Kasumi-1 (cell line): ENCODE measurements at regions not wholly inside any gene's neighbourhood (a gene's known extent, or its start where the extent isn't known, plus 50 kb on each side); places are given as distances from the start of the nearest gene placed in this dataset.

Experiments used
- DNase-seq, 2 experiments: peaks; one replicate each; lab custom pipeline; 2025; lab: John Stamatoyannopoulos, UW

DNA sequence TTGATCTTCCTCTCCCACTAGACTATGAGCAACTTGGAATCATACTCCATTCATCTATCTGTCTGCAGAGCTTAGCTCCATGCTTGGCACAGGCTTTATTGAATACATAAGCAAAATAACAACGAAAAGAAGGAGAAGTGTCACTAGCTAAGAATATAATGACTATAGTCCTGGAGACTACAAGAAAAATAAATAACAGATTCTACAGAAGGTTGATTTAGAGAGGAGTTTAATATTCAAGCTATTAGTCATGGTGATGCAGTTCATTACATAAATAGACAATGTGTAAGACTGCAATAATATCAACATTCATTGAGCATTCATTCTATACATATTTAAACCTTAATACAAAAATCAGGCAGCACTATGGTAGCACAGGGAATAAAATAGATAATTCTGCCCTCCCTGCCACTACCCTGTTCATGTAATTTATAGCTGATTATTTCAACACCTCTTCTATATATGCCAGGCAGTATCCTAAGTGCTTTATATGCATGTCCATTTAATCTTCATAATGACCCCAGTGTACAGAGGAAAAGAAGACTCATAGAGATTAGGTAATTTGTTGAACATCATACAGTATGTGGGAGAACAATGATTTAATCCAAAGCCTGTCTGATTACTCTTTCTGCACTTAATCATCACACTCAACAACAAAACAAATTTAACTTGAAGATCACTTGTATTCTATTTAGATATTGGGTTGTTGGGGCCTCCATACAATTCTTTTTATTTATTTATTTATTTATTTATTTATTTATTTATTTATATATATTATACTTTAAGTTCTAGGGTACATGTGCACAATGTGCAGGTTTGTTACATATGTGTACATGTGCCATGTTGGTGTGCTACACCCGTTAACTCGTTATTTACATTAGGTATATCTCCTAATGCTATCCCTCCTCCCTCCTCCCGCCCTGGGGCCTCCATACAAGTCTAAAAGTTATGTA lies 165.3 kb downstream of the RNF152 start:
- DNase-seq, result no peak

DNA sequence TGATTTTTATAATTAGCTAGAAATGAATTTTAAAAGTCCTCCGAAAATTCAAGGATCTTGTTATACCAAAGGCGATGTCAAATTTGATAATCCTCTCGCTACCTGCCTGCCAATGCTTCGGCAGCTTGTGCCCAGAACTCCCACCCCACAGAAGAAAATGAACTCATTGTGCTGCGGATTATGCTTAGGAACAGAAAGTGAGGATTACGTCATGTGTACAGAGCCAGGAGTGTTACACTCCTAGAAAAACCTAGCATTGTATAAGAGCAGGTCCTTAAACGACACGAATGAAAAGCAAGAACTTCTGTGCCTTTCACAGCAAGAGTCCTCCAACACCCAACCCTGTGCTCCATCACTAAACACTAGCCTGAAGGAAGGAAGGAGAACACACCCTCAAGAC lies 168.3 kb downstream of the RNF152 start:
- no peak for DNase-seq

GRCh38 chr18:61722247-61722646 lies 170.6 kb downstream of the RNF152 start:
- DNase-seq, result no peak

- no peak for DNase-seq
Measured at GRCh38 chr18:61720496-61720895, 172.3 kb downstream of the RNF152 start.

- DNase-seq, result no peak
Measured at GRCh38 chr18:61719671-61720070, 173.1 kb downstream of the RNF152 start.

GRCh38 chr18:61718944-61719343 lies 173.9 kb downstream of the RNF152 start:
- DNase-seq, result no peak

DNA sequence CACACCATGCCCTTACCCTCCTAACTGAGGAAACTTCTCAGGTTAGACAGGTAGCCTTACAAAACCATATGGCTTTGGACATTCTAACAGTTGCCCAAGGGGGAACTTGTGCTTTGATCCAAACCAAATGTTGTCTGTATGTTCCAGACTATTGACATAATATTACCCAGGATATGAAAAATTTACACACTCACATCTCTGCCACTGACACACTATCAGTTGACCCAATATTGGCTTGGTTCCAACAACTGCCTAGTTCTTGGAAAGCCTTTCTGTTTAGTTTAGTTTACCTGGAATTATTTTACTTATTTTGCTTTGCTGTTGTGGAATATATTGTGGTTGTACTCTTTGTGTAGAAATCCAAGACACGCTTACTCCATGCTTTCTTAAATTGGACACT lies 178.4 kb downstream of the RNF152 start:
- no peak for DNase-seq

DNA sequence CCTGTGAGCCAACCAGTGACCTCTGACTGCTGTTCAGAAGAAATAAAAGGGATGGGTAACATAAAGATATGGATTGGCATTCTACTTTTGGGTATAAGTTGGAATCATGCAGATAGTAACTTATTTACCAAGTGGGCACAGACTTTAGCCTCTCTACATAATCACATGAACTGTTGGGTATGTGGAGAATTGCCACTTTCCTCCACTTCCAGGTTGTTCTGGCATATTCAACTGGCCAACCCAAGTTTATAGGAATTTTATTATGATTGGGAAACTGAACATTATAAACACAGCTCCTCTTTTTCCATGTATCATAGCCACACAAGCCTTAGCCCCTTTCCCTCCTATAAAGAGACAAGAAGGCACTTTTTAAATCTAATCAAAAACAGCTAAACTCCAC lies 179.3 kb downstream of the RNF152 start:
- no peak for DNase-seq

DNA sequence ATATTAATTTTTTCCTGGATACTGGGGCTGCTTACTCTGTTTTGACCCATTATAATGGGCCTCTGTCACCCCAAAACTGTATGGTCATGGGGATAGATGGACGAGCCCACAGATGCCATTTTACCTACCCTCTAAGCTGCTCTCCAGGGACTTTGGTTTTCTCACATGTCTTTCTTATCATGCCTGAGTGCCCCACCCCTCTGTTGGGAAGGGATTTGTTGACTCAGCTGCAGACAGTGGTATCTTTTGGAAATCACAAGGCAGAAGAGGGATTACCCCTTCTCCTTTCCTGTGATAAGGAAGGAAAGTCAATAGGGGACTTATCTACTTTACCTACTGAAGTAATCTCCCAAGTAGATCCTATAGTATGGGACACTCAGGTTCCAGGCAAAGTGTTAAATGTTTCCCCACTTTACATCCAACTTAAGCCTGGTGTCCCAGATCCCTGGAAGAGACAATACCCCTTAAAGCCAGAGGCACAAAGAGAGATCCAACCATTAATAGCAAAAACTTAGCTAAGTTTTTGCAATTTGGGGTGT lies 182.7 kb downstream of the RNF152 start:
- DNase-seq, result no peak

GRCh38 chr18:61706276-61706915 lies 186.4 kb downstream of the RNF152 start:
- DNase-seq, result no peak

DNA sequence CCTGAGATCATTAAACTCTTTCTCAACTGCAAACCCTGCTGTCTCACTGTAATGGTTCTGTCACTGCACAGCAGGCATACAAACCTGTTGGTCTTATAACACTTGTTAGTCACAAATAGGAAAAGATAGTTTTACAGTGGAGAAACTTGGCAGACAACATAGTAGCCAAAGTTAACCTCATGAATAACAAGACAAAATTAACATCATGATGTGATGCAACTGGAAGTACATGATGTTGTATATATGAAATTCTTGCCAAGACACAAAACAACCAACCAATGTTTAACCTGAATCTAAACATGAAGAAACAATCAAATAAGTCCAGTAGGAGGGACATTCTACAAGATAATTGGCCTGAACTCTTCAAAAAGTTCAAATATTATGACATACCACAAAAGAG lies 189.3 kb downstream of the RNF152 start:
- no peak for DNase-seq

GRCh38 chr18:61702007-61702406 lies 190.8 kb downstream of the RNF152 start:
- no peak for DNase-seq

- no peak for DNase-seq
Measured at GRCh38 chr18:61699397-61700110, 193.3 kb downstream of the RNF152 start.

DNA sequence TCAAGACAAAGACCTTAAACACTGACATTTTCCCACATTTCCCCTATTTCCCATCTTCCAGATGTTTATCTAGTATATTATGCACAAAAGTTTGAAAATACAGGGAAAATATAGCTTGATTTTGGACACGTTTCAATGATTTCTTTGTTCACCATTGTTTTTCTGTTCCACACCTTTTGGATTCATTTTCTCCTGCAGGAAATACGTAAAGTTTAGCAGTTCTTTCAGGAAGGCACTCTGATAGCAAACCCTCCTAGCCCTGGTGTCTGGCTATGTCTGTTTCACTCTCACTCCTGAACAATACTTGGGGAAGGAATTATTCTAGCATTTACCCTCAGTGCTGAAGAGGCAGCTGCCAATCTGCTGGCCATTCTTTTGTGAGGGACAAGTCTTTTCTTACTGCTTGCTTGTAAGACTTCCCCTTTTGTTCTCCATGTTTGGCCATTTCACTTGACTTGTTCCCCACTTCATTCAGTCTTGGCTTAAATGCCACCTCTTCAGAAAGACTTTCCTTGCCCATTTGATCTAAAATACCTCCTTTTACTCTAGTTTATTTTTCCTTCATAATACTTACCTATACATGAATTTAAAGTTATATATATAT lies 195.4 kb downstream of the RNF152 start:
- DNase-seq, result peak; percentile 11 to 22

- DNase-seq, result no peak
Measured at GRCh38 chr18:61694236-61694635, 198.6 kb downstream of the RNF152 start.

GRCh38 chr18:61690418-61691138 lies 202.2 kb downstream of the RNF152 start:
- DNase-seq, result no peak

- DNase-seq, result no peak
Measured at GRCh38 chr18:61687317-61687716, 205.5 kb downstream of the RNF152 start.

DNA sequence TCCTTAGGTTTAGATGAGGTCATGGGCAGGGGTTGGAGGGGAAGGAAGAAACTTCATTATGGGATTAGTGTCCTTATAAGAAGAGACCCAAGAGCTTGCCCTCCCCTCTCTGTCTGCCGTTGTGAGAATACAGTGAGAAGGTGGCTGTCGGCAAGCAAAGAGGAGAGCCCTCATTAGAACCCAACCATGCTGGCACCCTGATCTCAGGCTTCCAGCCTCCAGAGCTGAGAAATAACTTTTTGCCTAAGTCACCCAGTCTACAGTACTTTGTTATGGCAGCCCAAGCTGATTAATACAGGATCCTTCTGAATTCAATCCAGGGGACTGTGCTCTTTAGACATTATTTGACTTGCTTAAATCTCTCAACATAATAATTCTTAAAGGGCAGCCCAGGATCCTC lies 209.0 kb downstream of the RNF152 start:
- no peak for DNase-seq

- no peak for DNase-seq
Measured at GRCh38 chr18:61681065-61681464, 211.7 kb downstream of the RNF152 start.

- no peak for DNase-seq
Measured at GRCh38 chr18:61679836-61680235, 213.0 kb downstream of the RNF152 start.

GRCh38 chr18:61677435-61677970 lies 215.3 kb downstream of the RNF152 start:
- no peak for DNase-seq
